GM20431 (cell line): ENCODE measurements at regions not wholly inside any gene's neighbourhood (a gene's known extent, or its start where the extent isn't known, plus 50 kb on each side); places are given as distances from the start of the nearest gene placed in this dataset.

Experiments
- in situ Hi-C: fragments of 300-500 bp; cut with MseI, MboI; formaldehyde crosslinking; loops from one replicate; pipeline ENCODE4 v1.15.0; 2020; ENCODE audit warnings: low sequenced_read_pairs; ENCODE audit not compliant: unreplicated experiment

- in situ Hi-C loops, result no loop called here
These were observed 81.3 kb upstream of the ITGA6 start for GRCh38 chr2:172345956-172346555.

DNA sequence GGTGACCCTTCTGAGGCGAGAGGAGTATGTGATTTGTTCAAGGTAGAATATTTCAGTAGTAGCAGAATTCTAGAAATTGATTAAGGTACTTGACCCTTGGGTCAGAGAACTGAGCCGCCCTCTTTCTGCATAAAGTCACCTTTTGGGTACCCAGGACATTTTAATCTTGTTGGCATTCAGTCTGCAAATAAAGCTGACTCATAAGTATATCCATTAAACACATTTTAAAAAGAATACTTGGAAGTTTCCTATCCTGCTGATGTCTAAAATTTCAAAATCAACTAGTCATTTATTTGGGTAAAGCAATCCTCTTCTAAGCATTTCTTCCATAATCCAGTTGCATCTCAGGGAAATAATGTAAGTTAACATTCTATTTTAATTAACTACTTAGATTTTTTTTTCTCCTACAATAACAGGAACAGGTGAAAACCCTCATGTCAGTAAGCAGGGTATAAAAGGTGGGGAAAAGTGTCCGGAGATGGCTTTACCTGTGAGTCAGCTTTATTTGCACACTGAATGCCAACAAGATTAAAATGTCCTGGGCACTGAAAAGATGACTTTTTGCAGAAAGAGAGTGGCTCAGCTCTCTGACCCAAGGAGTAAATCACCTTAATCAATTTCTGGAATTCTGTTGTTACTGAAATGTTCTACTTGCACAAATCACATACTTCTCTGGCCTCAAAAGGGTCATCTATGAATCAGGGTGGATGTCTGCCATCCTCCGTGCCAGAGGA lies 78.7 kb upstream of the ITGA6 start:
- in situ Hi-C loops, result no loop called here

DNA sequence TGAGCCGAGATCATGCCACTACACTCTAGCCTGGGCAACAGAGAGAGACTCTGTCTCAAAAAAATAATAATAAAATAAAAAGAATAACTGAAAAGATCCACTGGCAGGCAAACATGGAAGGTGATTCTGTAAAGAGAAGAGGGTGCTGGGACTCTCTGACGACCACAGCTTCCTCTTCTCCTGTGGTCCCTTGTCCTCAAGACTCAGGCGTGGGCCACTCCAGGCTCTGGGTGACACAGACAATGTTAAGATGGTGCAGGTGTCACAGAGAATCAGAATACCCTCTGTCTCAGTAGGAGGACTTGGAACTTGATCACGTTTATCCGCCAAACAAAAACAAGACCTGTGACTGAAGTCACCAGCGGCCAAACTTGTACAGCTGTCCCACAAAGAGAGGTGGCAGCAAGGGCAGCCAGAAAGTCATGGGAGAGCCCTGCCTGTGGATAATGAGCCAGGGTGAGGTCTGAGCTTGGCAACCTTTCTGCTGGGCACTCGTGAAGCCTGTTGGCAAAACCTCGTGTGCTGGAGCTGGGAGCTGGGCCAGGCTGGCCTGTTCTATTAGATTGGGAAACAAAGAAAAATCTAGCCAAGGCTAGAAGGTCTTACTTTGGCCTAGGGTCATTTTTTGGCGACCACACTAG lies 76.4 kb upstream of the ITGA6 start:
- in situ Hi-C loops, result no loop called here

DNA sequence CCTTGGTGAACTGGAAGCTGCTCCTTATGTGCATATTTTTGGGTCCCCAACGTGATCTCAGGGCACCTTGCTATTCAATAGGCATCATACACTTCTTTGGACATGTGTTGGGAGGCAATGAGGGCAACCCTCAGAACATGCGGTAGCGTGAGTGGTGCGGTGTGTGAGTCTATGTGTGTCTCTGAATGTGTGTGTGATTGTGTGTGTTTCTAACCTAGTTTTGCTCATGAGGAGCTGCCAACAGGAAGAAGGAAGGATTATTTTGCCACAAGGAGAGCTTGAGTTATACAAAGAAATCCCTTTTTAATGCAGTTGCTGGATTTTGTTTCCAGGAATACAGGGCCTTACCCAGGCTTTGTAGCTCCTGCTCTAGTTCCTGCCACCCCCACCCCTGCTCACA lies 75.8 kb upstream of the ITGA6 start:
- in situ Hi-C loops, result no loop called here

DNA sequence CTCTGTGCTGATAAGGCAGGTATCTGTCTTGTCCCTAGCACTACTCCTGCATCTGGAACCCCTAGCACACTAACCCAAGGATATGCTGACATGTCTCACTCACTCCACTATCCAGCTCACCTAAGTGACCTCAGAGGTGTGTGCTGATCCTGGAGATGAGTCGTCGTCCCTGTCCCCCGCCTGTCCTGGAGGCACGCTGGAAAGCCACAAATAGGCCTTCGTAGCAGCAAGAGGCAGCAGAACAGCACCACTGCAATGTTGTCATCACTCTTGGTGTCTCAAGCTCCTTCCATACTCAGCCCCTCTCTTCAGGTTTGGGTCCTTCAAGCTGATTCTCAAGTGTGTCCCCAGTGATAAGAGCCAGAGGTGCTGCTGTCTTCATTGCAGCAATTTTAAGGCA lies 73.0 kb upstream of the ITGA6 start:
- in situ Hi-C loops, result no loop called here

DNA sequence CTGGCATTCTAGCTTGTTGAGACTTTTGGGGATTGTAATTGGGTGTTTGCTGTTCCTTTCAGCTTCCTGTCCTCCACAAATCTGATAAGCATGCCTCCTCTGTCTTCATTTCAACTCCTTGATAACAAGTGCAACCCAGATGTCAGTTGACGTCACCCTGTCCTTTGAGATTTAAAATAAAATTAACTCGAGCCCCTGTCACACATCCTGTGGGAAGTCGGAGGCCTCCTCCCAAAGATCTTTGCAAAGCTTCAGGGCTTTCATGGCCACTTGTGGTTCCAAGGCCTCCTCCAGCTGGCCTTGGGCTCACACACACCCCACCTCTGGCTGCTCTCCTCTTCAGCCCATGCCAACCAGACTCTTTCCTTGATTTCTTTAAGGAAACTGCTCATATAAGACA lies 69.9 kb upstream of the ITGA6 start:
- in situ Hi-C loops, result no loop called here

- in situ Hi-C loops, result no loop called here
These were observed 68.5 kb upstream of the ITGA6 start for GRCh38 chr2:172358691-172359556.

GRCh38 chr2:172361360-172361759 lies 66.0 kb upstream of the ITGA6 start:
- in situ Hi-C loops, result no loop called here

DNA sequence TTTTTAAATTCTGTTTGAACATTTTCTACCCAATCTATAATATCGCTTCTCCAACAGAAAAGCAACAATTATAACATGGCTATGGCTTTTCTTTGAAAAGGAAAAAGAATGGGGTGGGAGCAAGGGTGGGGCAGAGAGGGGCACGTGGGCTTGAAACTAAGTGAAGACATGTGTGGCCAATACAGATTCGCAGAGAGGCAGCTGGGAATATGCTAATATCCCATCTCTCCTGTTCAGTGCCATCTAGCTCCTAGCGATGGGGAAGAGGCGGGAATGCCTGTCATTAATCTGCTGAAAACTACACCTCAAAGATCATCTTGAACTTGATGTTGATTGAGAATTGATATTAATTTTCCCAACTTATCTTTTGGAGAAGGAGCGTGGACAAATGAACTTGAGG lies 65.5 kb upstream of the ITGA6 start:
- in situ Hi-C loops, result no loop called here

- in situ Hi-C loops, result no loop called here
These were observed 63.1 kb upstream of the ITGA6 start for GRCh38 chr2:172364261-172364660.

GRCh38 chr2:172366596-172367150 lies 60.7 kb upstream of the ITGA6 start:
- in situ Hi-C loops, result no loop called here

GRCh38 chr2:172370821-172371455 lies 56.4 kb upstream of the ITGA6 start:
- in situ Hi-C loops, result no loop called here

DNA sequence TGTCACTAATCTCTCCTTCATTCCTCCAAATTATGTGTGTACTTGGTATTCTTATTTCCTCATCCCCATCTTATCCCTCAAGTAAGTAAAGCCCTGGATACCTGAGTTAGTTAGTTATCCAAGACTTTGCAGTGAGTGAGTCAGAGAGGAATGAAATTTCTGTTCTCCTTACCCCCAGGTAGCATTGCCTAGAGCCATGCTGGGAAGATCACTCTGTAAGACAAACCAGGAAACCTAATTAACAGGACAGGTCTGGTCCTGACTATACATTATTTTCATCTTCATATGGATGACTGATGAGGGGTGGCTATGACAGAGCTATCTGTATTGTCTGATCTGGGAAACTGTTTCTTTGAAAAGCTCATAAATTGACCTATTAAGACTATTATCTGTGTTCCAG lies 55.0 kb upstream of the ITGA6 start:
- in situ Hi-C loops, result no loop called here

DNA sequence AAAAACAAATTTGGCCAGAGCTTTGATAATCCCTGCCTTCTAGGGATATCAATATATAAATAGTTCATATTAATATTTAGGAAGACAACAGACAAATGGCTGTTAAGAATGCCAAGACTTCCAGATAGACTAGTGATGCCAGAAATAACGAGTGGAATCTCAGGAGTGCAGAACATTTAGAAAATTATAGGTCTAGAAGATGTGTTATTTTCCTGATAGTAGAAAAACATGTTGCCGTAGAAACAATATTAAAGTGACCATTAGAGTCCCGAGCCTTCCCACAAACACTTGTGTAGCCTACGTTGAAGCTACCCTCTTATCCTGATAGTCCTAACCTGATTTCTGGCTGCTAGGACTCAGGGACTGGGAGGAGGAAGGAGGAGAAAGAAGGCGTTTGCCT lies 54.3 kb upstream of the ITGA6 start:
- in situ Hi-C loops, result no loop called here

DNA sequence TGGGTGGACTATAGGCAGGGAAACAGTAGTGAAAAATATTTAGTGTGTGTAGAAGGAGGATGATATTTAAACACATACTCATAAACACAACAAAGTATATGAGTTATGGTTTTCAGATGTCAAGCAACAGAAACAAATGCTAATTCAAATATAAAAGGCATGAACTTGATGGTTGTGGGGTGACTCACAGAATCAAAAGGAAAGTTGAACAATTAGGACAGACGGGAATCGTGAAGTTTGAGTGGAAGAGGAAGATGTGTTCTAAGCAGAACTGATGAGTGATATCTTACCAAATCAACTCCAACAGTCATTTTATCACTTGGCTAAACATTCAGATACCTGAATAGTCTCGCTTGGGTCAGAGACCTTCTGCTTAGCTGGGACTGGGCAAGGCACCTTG lies 53.6 kb upstream of the ITGA6 start:
- in situ Hi-C loops, result no loop called here

DNA sequence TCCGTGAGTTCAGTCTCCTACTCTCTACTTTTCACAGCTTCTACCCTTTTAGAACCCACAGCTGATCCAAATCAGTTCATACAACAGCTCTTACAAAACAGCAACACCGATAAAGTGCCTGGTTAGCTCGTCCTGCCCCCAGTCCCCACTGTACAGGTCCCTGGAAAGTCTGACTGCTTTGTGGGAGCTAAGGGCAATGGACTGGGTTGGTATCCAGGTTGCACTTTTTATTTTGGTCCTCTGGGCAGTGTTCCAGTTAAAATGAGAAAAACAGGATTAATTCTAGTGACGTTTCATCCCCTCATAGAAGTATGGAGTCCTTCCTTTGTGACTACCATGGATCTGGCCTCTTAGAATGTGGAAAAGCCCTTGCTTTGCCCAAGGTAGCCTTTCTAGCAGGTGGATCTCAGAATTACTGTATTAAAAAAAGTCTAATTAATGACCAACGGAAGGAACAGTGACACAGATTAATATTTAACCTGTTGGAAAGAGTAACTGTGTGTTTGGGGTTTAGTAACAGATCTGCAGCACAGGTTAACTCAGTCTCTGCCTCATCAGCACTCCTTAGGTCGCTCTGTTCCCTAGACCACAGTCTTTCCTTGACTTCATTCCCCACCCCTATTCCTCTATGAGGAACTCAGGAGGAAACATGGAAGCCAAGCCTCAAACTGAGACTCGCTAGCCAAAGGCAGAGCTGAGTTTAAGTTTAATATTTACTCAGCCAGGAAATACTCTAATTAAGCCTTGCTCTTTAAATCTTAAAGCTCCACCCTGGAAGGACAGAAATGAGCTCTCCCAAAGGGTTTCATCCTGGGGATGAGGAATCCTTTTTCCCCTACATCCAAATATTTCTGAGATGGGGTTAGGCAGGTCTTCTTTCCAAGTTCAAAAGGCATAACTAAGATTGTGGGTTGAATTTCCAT lies 52.8 kb upstream of the ITGA6 start:
- in situ Hi-C loops, result no loop called here

GRCh38 chr2:172375251-172375650 lies 52.1 kb upstream of the ITGA6 start:
- in situ Hi-C loops, result no loop called here

DNA sequence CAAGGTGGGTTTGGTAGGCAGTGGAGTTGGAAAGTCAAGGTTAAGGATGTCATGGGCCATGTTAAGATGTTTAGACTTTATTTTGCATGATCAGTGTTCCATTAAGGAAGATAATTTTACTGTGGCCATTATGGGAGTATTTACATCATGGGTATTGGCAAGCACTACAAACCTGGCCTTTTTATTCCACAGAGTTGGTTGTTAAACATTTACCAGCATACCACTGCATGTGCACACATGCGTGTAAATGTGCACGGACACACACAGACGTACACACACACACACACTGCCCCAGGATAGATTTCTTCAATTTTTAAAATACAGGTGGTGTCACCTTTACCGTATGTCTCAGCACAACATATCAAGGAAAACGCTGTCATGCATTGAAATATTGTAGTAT lies 51.4 kb upstream of the ITGA6 start:
- in situ Hi-C loops, result no loop called here
